KMS-11 (cell line): ENCODE measurements at regions not wholly inside any gene's neighbourhood (a gene's known extent, or its start where the extent isn't known, plus 50 kb on each side); places are given as distances from the start of the nearest gene placed in this dataset.

Experiments
- H2AFZ ChIP-seq: fragments of 200-600 bp; sonication (generic); 2 replicates; pipeline ENCODE4 v1.6.1; 2016; ENCODE audit warnings: antibody characterized with exemption, mixed run types, low read depth
- H3K27ac ChIP-seq: fragments of 200-600 bp; sonication (generic); 2 replicates; pipeline ENCODE4 v1.6.1; 2016; ENCODE audit warnings: mild to moderate bottlenecking, mixed run types
- H3K27me3 ChIP-seq: fragments of 200-600 bp; sonication (generic); 2 replicates; pipeline ENCODE4 v1.6.1; 2017; ENCODE audit warnings: mild to moderate bottlenecking, low read depth, mixed run types, moderate library complexity; ENCODE audit not compliant: insufficient read depth
- H3K36me3 ChIP-seq: fragments of 200-600 bp; sonication (generic); 2 replicates; pipeline ENCODE4 v1.6.1; 2017; ENCODE audit warnings: mild to moderate bottlenecking, mixed run types; ENCODE audit not compliant: insufficient read depth
- H3K4me1 ChIP-seq: fragments of 200-600 bp; sonication (generic); 2 replicates; pipeline ENCODE4 v1.6.1; 2016; ENCODE audit warnings: mild to moderate bottlenecking, low read depth, mixed run types; ENCODE audit not compliant: poor library complexity, severe bottlenecking
- H3K4me2 ChIP-seq: fragments of 200-600 bp; sonication (generic); 2 replicates; pipeline ENCODE4 v1.7.0; 2016; ENCODE audit warnings: mild to moderate bottlenecking, mixed run types
- H3K4me3 ChIP-seq: fragments of 200-600 bp; sonication (generic); IDR thresholded peaks from 2 replicates; pipeline ENCODE4 v1.6.1; 2017; ENCODE audit warnings: low read depth, low read length, mixed read lengths; ENCODE audit not compliant: insufficient read depth
- H3K79me2 ChIP-seq: fragments of 200-600 bp; sonication (generic); 2 replicates; pipeline ENCODE4 v1.6.1; 2016; ENCODE audit warnings: low read depth, mixed run types; ENCODE audit not compliant: insufficient read depth
- H3K9ac ChIP-seq: fragments of 200-600 bp; sonication (generic); 2 replicates; pipeline ENCODE4 v1.6.1; 2016; ENCODE audit warnings: mild to moderate bottlenecking, mixed run types
- H4K20me1 ChIP-seq: fragments of 200-600 bp; sonication (generic); 2 replicates; pipeline ENCODE4 v1.6.1; 2016; ENCODE audit warnings: mild to moderate bottlenecking, mixed run types; ENCODE audit not compliant: insufficient read depth
- CTCF ChIP-seq: fragments of 200-600 bp; sonication (generic); conservative IDR thresholded peaks from 2 replicates; pipeline ENCODE4 v1.6.1; 2017; ENCODE audit warnings: low read depth, mild to moderate bottlenecking, antibody characterized with exemption, low read length, moderate library complexity, mixed read lengths

GRCh38 chr17:74113326-74113725 is 90.2 kb upstream of the RPL38 start:
- Histone ChIP-seq H3K79me2 (no peaks in the 10 kb centered on the region), H3K4me1 (no peaks in the 10 kb centered on the region), H2AFZ (no peak overlapping the region), H4K20me1 (no peaks in the 10 kb centered on the region), H3K4me2 (no peak overlapping the region), H3K4me3 (no peak overlapping the region), H3K27ac (no peak overlapping the region), H3K36me3 (no peaks in the 10 kb centered on the region), H3K27me3 (peaks cover 61% of the 10 kb centered on the region; the same call in 1 of the 2 replicates), H3K9ac (no peak overlapping the region)
- TF ChIP-seq CTCF, result no peak

GRCh38 chr17:74113952-74114351 is 89.5 kb upstream of the RPL38 start:
- Histone ChIP-seq H3K4me1 (no peaks in the 10 kb centered on the region), H3K4me2 (no peak overlapping the region)
- TF ChIP-seq CTCF, result no peak

GRCh38 chr17:74114881-74115470 is 88.5 kb upstream of the RPL38 start:
- Histone ChIP-seq H3K27ac (no peak overlapping the region), H3K4me3 (no peak overlapping the region)

More at GRCh38 chr17:74113952-74114351, 89.5 kb upstream of the RPL38 start:
- H3K79me2 ChIP-seq, result no peaks in the 10 kb centered on the region
- H2AFZ ChIP-seq, result no peak overlapping the region
- H3K27me3 ChIP-seq, result peaks cover 59% of the 10 kb centered on the region; the same call in 1 of the 2 replicates
- H3K36me3 ChIP-seq, result no peaks in the 10 kb centered on the region
- no peaks in the 10 kb centered on the region for H4K20me1 ChIP-seq
- no peak overlapping the region for H3K9ac ChIP-seq
- H3K27ac ChIP-seq, result no peak overlapping the region
- no peak overlapping the region for H3K4me3 ChIP-seq

GRCh38 chr17:74115586-74115985 is 87.9 kb upstream of the RPL38 start:
- no peaks in the 10 kb centered on the region for H3K79me2 ChIP-seq
- no peaks in the 10 kb centered on the region for H3K36me3 ChIP-seq
- H3K9ac ChIP-seq, result no peak overlapping the region
- no peak overlapping the region for H3K27ac ChIP-seq
- H3K4me2 ChIP-seq, result no peak overlapping the region
- no peak overlapping the region for H2AFZ ChIP-seq
- H3K4me1 ChIP-seq, result no peaks in the 10 kb centered on the region
- peaks cover 62% of the 10 kb centered on the region for H3K27me3 ChIP-seq
- no peak for TF ChIP-seq CTCF
- no peaks in the 10 kb centered on the region for H4K20me1 ChIP-seq
- H3K4me3 ChIP-seq, result no peak overlapping the region

More at GRCh38 chr17:74114881-74115470, 88.5 kb upstream of the RPL38 start:
- Histone ChIP-seq H3K9ac (no peak overlapping the region), H3K79me2 (no peaks in the 10 kb centered on the region), H2AFZ (no peak overlapping the region), H4K20me1 (no peaks in the 10 kb centered on the region), H3K27me3 (peaks cover 59% of the 10 kb centered on the region), H3K4me2 (no peak overlapping the region), H3K4me1 (no peaks in the 10 kb centered on the region), H3K36me3 (no peaks in the 10 kb centered on the region)
- no peak for TF ChIP-seq CTCF
